COR-L47 (cell line): ENCODE measurements at regions not wholly inside any gene's neighbourhood (a gene's known extent, or its start where the extent isn't known, plus 50 kb on each side); places are given as distances from the start of the nearest gene placed in this dataset.
"Not testable (repeated sequence)": the region's sequence is repeated elsewhere in the genome, so short reads cannot be mapped to it uniquely, and the experiment has no call there.

Source experiments
- DNase-seq: peaks from one replicate; lab custom pipeline; 2025; lab: John Stamatoyannopoulos, UW

DNA sequence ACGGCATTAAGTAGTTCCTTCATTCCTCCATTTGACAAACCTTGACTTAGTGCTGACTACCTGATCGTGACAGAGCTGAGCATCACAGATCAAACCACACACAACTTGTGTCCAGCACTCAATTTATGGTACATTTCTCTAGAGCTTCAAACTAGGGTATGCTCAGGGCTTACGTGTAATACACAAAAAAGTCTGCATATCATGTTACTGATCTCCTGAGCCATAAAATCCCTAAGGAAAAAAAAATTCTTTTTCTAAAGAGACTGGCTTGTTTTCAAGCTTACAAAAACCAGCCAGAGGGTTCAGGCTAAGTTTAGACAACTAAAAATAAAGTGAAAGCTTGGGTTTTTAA is 88.0 kb upstream of the ALKAL2 start:
- DNase-seq, result no peak

- DNase-seq, result no peak
Observed at GRCh38 chr2:375270-375955, 87.5 kb upstream of the ALKAL2 start.

GRCh38 chr2:368386-368785 is 80.5 kb upstream of the ALKAL2 start:
- no peak for DNase-seq

DNA sequence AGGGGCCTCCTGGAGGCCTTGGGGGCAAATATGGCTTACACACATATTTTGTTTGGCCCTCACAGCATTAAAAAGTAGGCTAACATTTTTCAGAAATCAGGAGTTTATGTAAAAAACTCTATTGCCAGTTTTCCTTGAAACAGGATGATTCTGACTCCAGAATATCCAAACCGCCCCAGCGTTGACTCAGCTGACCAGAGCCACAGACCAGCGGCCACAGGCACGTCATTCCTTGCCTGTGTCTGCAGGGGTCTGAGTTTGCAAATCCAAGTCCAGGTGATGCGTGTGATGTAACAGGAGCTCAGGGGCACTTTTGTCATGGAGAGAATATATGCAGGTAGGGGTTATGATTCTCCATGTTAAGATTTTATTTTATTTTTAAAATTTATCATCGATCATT is 79.4 kb upstream of the ALKAL2 start:
- no peak for DNase-seq

DNA sequence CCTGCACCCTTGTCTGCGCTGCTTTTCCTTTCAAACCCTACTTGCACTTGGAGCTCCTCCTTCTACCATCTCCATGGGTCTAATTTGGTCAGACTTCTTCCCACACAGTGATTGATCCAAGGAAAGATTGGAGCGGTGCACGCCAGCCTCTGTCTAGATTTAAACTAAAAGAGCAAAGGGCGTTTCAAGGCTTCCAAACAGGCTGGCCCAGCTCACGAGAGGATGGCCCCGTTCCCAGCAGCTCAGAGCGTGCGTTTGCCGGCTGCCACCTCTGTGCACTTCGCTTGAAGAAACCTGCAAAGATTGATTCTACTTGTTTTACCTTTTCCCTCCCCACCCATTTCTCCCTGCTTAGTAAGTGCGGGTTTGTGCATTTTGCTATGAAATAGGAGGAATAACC is 78.8 kb upstream of the ALKAL2 start:
- no peak for DNase-seq

DNA sequence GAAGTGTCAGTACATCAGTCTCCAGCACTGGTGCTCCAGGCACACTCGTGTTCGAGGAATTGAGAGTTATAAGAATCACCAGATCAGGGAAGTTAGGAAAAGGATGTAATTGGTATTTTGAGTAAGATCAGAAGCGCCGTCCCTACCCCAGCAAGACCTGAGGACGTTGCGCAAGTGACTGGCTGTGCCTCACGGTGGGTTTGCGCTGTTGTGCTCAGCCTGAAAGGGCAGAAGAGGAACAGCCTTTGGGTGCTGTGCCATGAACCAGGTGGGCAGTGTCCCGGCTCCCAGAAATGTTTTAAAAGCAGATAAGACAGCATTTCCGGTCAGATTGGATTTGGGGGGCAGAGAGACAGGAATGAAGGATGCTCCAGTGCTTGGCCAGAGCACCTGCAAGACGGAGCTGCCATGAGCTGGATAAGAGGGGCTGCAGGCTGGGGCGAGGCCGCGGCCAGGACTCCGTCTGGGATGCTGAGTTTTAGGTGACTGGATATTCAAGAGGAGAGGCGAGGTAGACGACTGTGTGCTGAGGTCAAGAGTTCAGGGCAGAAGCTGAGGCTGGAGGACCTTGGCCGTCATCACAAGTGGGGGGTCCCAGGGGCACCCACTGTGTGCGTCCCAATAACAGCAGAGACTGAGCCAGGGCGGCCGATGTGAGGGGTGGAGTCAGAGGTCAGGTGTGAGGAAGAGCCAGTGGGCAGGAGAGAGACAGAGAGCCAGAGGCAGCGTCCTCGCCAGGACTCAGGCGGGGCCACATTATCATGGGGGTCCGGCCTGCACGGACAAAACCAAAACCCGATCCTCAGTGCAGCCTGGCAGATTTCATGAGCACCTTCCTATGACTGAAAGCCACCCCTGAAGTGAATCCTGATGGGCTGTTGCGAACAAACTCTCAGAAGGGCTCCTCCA is 77.7 kb upstream of the ALKAL2 start:
- no peak for DNase-seq

DNA sequence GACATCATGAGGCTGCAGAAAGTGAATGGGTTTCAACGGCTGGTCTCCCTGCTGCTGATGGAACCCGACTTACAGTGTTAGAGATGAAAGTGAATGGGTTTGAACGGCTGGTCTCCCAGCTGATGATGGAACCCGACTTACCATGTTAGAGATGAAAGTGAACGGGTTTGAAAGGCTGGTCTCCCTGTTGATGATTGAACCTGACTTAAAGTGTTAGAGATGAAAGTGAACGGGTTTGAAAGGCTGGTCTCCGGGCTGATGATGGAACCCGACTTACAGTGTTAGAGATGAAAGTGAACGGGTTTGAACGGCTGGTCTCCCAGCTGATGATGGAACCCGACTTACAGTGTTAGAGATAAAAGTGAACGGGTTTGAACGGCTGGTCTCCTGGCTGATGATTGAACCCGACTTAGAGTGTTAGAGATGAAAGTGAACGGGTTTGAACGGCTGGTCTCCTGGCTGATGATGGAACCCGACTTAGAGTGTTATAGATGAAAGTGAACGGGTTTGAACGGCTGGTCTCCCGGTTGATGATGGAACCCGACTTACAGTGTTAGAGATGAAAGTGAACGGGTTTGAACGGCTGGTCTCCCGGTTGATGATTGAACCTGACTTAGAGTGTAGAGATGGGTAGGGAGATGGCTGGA is 76.1 kb upstream of the ALKAL2 start:
- DNase-seq, result no peak

GRCh38 chr2:362924-363323 is 75.0 kb upstream of the ALKAL2 start:
- DNase-seq, result no peak

GRCh38 chr2:360124-360523 is 72.2 kb upstream of the ALKAL2 start:
- no peak for DNase-seq

DNA sequence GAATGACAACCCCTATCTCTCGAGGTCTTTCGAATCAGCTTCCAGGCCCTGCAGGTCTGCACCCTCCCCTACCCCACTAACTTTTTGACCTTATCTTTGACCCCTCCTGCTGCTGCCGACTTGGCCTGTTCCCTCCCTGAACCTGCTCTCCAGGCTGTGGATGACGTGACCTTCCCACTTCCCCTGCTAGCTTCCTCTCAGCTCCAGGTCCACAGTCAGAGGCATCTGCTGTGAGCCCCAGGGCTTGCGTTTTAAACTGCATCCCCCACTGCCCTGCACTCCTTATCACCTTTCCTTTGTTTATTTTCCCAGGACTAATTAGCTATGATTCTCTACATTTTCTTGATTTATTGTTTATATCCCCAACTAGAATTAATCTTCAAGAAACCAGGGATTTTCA is 71.2 kb upstream of the ALKAL2 start:
- DNase-seq, result no peak

DNA sequence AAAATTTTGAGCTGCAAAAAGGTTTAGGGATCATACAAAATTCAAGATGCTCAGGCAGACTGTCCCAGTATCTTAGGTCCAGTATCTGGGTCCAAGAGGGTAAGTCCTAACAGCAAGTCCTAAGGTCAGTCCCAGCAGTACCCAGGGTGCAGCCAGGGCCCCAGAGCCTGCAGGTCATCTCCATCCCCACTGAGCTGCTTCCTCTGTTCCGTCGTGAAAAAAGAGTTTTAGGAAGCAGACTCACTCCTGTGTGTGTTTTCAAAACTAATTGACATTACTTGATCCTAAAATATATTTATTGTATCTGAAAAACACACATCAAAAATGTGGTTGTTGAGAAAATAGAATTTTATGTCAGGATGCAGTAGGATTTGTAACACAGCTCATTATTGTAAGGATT is 69.9 kb upstream of the ALKAL2 start:
- DNase-seq, result no peak

DNA sequence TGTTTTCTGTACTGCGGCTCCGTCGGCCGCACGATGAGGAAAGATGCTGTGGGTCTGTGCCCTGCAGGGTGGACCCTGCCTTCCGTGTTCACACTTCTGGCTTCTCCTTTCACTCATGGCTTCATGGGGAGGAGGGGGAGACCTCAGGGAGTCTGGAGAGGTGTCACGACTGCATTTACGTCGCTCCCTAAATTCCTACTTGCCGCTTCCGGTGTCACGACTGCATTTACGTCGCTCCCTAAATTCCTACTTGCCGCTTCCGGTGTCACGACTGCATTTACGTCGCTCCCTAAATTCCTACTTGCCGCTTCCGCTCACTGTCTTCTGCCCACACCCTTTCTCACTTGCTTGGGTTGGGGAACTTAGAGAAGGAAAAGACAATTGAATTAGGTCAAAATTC is 68.4 kb upstream of the ALKAL2 start:
- not testable (repeated sequence) for DNase-seq

DNA sequence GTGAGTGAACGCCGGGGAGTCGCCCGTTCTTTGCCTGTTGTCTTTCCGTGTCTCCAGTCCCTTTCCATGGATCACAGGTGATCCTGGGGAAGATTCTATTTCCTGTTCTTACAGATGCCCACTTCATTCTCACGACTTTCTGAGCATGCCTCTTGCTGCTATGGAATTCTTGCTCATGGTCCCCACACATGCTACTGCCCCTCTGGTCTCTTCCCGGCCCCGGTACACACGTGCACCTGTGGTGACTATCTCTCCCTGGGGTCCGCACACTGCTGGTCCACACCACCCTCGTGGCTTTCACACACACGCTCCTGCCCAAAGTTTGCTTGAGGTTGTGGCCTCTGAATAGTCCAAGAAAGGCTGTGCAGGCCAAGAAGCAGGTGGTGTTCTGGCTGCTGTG is 67.9 kb upstream of the ALKAL2 start:
- DNase-seq, result no peak

- no peak for DNase-seq
Observed at GRCh38 chr2:352696-353095, 64.8 kb upstream of the ALKAL2 start.

- no peak for DNase-seq
Observed at GRCh38 chr2:349390-349789, 61.5 kb upstream of the ALKAL2 start.

DNA sequence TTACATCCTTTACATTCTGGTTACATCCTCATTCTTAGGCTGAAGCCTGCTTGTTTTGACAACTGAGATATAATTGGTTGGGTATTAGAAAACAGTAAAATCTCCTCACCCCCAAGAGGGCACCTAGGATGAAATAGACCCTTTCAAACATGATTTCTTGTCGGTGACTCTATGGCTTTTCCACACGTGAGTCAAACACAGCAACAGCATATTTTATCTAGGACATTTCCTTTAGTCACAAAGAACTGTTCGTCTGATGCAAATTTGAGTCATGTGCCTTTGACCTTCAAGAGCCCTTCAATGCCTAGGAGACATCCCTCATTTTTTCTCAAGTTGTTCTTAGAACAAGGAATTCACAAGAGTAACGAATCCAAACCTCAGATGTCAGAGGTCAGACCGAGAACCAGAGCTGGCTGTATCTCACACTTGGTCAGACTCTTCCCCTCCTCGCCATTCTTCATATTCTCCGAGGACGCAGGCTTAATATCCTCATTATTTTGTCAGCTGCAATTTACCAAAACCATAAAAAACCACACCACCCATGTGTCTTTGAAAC is 60.5 kb upstream of the ALKAL2 start:
- no peak for DNase-seq

GRCh38 chr2:344811-345210 is 56.9 kb upstream of the ALKAL2 start:
- no peak for DNase-seq

GRCh38 chr2:343355-343754 is 55.5 kb upstream of the ALKAL2 start:
- DNase-seq, result no peak

- DNase-seq, result no peak
Observed at GRCh38 chr2:341912-342311, 54.0 kb upstream of the ALKAL2 start.

GRCh38 chr2:341017-341542 is 53.2 kb upstream of the ALKAL2 start:
- peak; percentile 61 for DNase-seq
